Fibroblast of mammary gland (primary cell): ENCODE measurements at regions not wholly inside any gene's neighbourhood (a gene's known extent, or its start where the extent isn't known, plus 50 kb on each side); places are given as distances from the start of the nearest gene placed in this dataset.
A peak's percentile ranks its signal among the peaks of the same experiment; 100 is the strongest.

Source experiments
- DNase-seq: peaks from one replicate; pipeline ENCODE4 v3.0.0-alpha.2; 2010; ENCODE audit warnings: low read depth
- H3K4me3 ChIP-seq: 2 replicates; pipeline ENCODE4 v1.5.1; 2011; ENCODE audit warnings: low read depth, mild to moderate bottlenecking, low read length, moderate library complexity; ENCODE audit not compliant: control insufficient read depth
- CTCF ChIP-seq: conservative IDR thresholded peaks from 2 replicates; pipeline ENCODE4 v1.5.1; 2011; ENCODE audit warnings: low read depth, low read length, inconsistent platforms; ENCODE audit not compliant: control insufficient read depth, insufficient read depth

GRCh38 chr13:88042489-88042888 lies 371.3 kb downstream of the SLITRK5 start:
- H3K4me3 ChIP-seq: no peak overlapping the region
- no peak for TF ChIP-seq CTCF
- peak; percentile 18 for DNase-seq

GRCh38 chr13:88051746-88052482 lies 380.7 kb downstream of the SLITRK5 start:
- DNase-seq: no peak
- no peak overlapping the region for H3K4me3 ChIP-seq
- no peak for TF ChIP-seq CTCF

GRCh38 chr13:88063741-88064140 lies 392.6 kb downstream of the SLITRK5 start:
- H3K4me3 ChIP-seq: no peak overlapping the region
- no peak for TF ChIP-seq CTCF
- no peak for DNase-seq

GRCh38 chr13:88066847-88067246 lies 395.7 kb downstream of the SLITRK5 start:
- no peak for TF ChIP-seq CTCF
- no peak overlapping the region for H3K4me3 ChIP-seq
- no peak for DNase-seq

GRCh38 chr13:88068316-88068715 lies 397.1 kb downstream of the SLITRK5 start:
- no peak for TF ChIP-seq CTCF
- no peak for DNase-seq
- H3K4me3 ChIP-seq: no peak overlapping the region

- TF ChIP-seq CTCF: no peak
- DNase-seq: no peak
- no peak overlapping the region for H3K4me3 ChIP-seq
These were observed 397.8 kb downstream of the SLITRK5 start for GRCh38 chr13:88068975-88069374.
